ENCODE measurements at regions not wholly inside any gene's neighbourhood (a gene's known extent, or its start where the extent isn't known, plus 50 kb on each side); places are given as distances from the start of the nearest gene placed in this dataset.

DNA sequence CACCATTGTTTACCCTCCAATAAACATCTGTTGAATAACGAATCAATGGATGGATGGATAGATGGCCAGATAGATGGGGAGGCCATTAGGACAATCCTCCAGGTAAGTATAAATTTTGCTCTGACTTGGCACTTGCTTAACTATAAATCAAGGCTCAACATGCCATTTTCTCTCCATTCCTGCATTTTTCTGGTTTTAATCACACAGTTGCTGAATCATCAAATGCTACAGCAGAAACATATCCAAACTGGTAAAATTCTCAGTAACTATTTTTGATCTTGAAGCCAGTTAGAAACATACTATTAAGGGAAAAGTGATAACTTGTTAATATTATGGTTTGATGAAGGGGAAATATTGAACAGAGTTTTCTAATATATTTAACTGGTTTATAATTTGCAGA is 71.5 kb upstream of the MTAP start:
- TF ChIP-seq, protein P1, sequence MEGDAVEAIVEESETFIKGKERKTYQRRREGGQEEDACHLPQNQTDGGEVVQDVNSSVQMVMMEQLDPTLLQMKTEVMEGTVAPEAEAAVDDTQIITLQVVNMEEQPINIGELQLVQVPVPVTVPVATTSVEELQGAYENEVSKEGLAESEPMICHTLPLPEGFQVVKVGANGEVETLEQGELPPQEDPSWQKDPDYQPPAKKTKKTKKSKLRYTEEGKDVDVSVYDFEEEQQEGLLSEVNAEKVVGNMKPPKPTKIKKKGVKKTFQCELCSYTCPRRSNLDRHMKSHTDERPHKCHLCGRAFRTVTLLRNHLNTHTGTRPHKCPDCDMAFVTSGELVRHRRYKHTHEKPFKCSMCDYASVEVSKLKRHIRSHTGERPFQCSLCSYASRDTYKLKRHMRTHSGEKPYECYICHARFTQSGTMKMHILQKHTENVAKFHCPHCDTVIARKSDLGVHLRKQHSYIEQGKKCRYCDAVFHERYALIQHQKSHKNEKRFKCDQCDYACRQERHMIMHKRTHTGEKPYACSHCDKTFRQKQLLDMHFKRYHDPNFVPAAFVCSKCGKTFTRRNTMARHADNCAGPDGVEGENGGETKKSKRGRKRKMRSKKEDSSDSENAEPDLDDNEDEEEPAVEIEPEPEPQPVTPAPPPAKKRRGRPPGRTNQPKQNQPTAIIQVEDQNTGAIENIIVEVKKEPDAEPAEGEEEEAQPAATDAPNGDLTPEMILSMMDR (IDR thresholded peaks at IDR 0.05) = no peak
- TF ChIP-seq POLR2A (IDR thresholded peaks at IDR 0.05) = no peak
- no peak for ATAC-seq
- H3K36me3 ChIP-seq (replicated peaks in 1 of 2; ENCODE audit: insufficient read depth in 1 of 2, low read depth in 2 of 2) = no peaks in the 10 kb centered on the region
- H3K9me3 ChIP-seq = no peaks in the 10 kb centered on the region
- DNase-seq = no peak
- 25 to 29% methylated on average over 1 of the region's 1 CpG for WGBS, 2 donors
- no peaks in the 10 kb centered on the region for H3K27me3 ChIP-seq
- H3K4me3 ChIP-seq = no peak overlapping the region
- no peak overlapping the region for H3K27ac ChIP-seq
- no peaks in the 10 kb centered on the region for H3K4me1 ChIP-seq
- intact Hi-C loops (cut with DNase I) = no loop called here

DNA sequence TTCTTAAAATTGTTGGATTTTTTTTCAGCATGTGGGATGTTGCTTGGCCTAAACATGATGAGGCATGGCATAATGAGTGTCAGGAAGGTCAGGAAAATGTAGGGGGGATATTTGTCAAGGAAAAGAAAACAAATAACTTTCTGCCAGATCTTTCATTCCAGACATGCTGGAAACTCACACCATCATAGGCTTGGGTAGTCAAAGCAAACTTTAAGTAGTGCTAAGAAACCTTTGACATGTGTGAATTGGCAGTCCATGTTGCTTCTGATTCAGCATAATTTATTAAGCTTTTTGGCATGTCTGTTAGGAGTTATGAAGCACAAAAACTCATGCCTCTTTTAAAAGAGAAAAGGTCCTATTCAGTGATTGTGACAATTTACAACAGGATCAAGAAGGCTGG is 61.3 kb upstream of the MTAP start:
- no peaks in the 10 kb centered on the region for H3K9me3 ChIP-seq
- H3K36me3 ChIP-seq (replicated peaks in 1 of 2; ENCODE audit: insufficient read depth in 1 of 2, low read depth in 2 of 2) = no peaks in the 10 kb centered on the region
- H3K4me1 ChIP-seq = no peaks in the 10 kb centered on the region
- TF ChIP-seq POLR2A (IDR thresholded peaks at IDR 0.05) = no peak
- TF ChIP-seq, protein P1 (IDR thresholded peaks at IDR 0.05) = no peak
- intact Hi-C loops (cut with DNase I) = no loop called here
- DNase-seq (no peak), ATAC-seq (no peak)
- no peak overlapping the region for H3K27ac ChIP-seq
- H3K4me3 ChIP-seq = no peak overlapping the region
- H3K27me3 ChIP-seq = no peaks in the 10 kb centered on the region

DNA sequence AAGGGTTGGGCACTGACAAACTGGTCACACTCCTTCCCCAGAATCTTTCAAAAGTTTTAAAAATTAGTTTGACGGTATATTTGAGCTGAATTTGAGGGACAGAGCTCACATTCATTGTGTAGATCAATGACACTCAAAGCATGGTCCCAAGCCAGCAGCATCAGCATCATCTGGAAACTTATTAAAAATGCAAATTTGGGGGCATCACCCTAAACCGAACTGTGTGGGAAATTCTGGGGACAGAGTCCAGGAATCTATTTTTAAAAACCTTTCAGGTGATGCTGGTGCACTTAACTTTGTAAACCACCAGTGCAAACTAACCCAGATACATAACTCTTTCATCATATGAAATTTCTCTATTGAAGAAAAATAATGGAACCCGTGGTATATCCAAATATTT is 58.1 kb upstream of the MTAP start:
- intact Hi-C loops (cut with DNase I) = no loop called here
- no peak for DNase-seq
- no peaks in the 10 kb centered on the region for H3K36me3 ChIP-seq (replicated peaks in 1 of 2; ENCODE audit: insufficient read depth in 1 of 2, low read depth in 2 of 2)
- no peak overlapping the region for H3K27ac ChIP-seq
- no peak for ATAC-seq
- H3K4me3 ChIP-seq = no peak overlapping the region
- 10 to 24% methylated on average over 3 of the region's 3 CpGs for WGBS, 2 donors
- TF ChIP-seq, protein P1 (IDR thresholded peaks at IDR 0.05) = no peak
- no peak for TF ChIP-seq POLR2A (IDR thresholded peaks at IDR 0.05)
- no peaks in the 10 kb centered on the region for H3K9me3 ChIP-seq
- no peaks in the 10 kb centered on the region for H3K4me1 ChIP-seq
- no peaks in the 10 kb centered on the region for H3K27me3 ChIP-seq

DNA sequence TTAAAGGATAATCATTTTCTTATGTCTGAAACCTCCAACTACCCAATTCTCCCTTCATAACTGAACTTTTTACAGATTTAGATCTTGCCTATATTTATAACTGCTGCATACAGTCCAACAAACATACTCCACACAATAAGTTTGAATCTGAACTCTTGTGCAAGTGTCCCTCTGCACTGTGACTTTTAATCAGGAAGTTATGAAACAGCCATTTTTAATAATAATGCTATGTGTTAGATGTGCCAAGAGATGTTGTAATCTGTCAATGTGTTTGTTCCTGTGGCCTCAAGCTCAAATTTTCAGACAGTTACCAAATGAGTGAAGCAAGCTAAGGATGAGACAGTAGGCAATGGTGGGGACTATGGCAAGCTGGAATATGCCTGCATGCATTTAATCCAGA is 57.6 kb upstream of the MTAP start:
- intact Hi-C loops (cut with DNase I) = no loop called here
- Histone ChIP-seq H3K4me3 (no peak overlapping the region), H3K4me1 (no peaks in the 10 kb centered on the region), H3K36me3 (replicated peaks in 1 of 2; ENCODE audit: insufficient read depth in 1 of 2, low read depth in 2 of 2) (no peaks in the 10 kb centered on the region), H3K27ac (no peak overlapping the region), H3K9me3 (no peaks in the 10 kb centered on the region), H3K27me3 (no peaks in the 10 kb centered on the region)
- TF ChIP-seq, protein P1 (IDR thresholded peaks at IDR 0.05) = no peak
- TF ChIP-seq POLR2A (IDR thresholded peaks at IDR 0.05) = no peak
- no peak for DNase-seq
- peak; percentile 6 for ATAC-seq

DNA sequence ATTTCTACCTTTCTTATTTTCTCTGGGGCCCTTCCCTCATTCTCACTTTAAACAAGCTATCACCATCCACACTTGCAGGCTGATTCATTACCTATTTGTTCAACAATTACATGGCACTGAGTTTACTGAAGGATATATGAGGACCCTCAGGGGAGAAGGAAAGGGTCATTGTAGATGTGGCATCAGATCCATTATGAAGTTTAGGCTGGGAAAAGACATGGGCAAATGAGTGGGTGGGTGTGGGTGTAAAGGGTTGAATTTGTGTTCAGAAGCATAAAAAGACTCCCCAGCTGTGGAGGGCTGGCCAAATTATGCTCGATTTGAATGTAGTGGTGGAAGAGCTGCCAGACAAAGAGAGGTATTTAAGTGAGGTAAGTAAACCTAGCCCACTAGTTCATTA is 55.9 kb upstream of the MTAP start:
- Histone ChIP-seq H3K36me3 (replicated peaks in 1 of 2; ENCODE audit: insufficient read depth in 1 of 2, low read depth in 2 of 2) (no peaks in the 10 kb centered on the region), H3K9me3 (no peaks in the 10 kb centered on the region), H3K4me3 (no peak overlapping the region), H3K27ac (no peak overlapping the region), H3K4me1 (no peaks in the 10 kb centered on the region), H3K27me3 (no peaks in the 10 kb centered on the region)
- WGBS, 2 donors = 29 to 33% methylated on average over 1 of the region's 1 CpG
- no peak for TF ChIP-seq POLR2A (IDR thresholded peaks at IDR 0.05)
- TF ChIP-seq, protein P1 (IDR thresholded peaks at IDR 0.05) = no peak
- intact Hi-C loops (cut with DNase I) = no loop called here
- no peak for DNase-seq
- ATAC-seq = no peak
